HG03108 (cell line): ENCODE measurements at regions not wholly inside any gene's neighbourhood (a gene's known extent, or its start where the extent isn't known, plus 50 kb on each side); places are given as distances from the start of the nearest gene placed in this dataset.
"Not testable (repeated sequence)": the region's sequence is repeated elsewhere in the genome, so short reads cannot be mapped to it uniquely, and the experiment has no call there.

Experiments used
- ATAC-seq: cut with Tn5 transposase; IDR thresholded peaks from one replicate; pipeline ENCODE4 v1.9.1; 2021; ENCODE audit warnings: moderate library complexity; ENCODE audit not compliant: unreplicated experiment

- no peak for ATAC-seq
Measured at GRCh38 chr1:81547261-81547911, 253.3 kb upstream of the ADGRL2 start.

- no peak for ATAC-seq
Measured at GRCh38 chr1:81545734-81546133, 255.0 kb upstream of the ADGRL2 start.

- ATAC-seq = no peak
Measured at GRCh38 chr1:81543764-81544163, 257.0 kb upstream of the ADGRL2 start.

DNA sequence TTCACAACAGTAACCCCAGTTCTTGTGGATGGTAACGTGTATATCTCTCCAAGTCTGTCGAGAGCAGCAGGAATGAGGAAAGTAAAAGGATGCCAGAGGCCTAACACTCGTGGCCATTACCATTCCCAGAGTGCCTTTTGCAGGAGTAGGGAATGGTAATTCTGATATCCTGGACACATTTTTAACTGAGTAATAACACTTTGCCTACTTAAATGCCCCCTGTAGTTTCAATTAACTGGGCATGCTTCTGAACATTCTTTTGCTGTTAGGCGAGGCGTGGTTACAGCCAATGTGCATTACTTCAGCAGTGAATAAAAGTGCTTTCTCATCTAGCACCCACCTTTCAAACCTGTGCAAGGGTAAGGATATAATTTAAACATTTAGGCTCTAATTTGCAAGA lies 258.5 kb upstream of the ADGRL2 start:
- no peak for ATAC-seq

GRCh38 chr1:81540216-81540615 lies 260.5 kb upstream of the ADGRL2 start:
- no peak for ATAC-seq

DNA sequence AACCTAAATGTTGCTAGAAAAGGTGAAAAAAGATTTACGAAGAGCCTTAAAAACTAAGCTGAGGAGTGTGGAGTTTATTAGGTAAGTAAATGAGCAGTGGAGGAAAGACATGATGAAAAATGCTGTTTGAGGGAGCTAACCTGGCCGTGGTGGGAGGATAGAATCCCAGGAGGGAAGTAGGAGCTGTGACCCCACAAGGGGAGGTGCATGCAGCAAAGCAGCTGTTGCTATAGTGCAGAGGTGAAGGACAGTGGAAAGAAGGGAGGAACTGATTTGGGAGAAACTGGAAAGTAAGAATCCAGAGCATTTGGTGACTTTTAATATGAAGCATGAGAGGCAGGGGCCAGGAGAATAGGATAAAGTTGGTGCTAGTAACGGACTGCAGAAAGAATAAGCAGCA lies 271.7 kb upstream of the ADGRL2 start:
- ATAC-seq = no peak

GRCh38 chr1:81525085-81525484 lies 275.6 kb upstream of the ADGRL2 start:
- no peak for ATAC-seq

GRCh38 chr1:81519987-81520386 lies 280.7 kb upstream of the ADGRL2 start:
- no peak for ATAC-seq

DNA sequence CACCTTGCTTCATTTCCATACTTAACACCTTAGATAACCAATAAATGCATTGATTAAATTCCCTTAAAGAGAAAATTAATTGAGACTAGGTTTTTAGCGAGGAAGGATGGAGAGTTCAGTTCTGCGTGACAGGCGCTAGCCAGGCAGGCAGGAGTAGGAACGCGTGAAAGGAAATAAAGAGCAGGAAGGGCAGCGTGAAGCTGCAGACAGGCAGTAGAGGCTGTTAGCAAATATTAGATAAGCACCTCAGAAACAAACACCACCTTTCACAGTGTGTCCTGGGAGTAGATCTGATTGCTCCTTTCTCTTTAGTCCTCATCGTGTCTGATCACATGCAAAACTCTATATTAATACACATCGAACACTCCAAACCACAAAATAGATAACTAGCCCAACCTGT lies 282.7 kb upstream of the ADGRL2 start:
- no peak for ATAC-seq

- ATAC-seq = no peak
Measured at GRCh38 chr1:81513796-81514354, 286.9 kb upstream of the ADGRL2 start.

GRCh38 chr1:81512252-81513003 lies 288.3 kb upstream of the ADGRL2 start:
- ATAC-seq = no peak

DNA sequence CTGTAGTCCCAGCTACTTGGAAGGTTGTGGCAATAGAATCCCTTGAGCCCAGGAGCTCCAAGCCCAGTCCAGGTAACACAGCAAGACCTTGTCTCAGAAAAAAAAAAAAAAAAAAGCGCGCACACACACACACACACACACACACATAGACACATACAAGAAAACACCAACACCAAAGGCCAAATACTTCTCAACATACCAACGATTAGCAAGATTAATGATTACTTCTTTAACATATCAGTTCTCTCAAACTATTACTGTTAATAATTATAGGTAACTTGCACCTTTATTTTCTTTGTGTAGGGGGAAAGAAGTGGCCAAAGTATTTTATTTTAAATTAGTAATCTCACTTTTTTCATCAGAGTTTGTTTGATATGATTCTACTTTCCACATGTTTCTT lies 289.5 kb upstream of the ADGRL2 start:
- ATAC-seq = no peak

- no peak for ATAC-seq
Measured at GRCh38 chr1:81510701-81511100, 290.0 kb upstream of the ADGRL2 start.

- no peak for ATAC-seq
Measured at GRCh38 chr1:81509594-81509993, 291.1 kb upstream of the ADGRL2 start.

- no peak for ATAC-seq
Measured at GRCh38 chr1:81506699-81507098, 294.0 kb upstream of the ADGRL2 start.

- ATAC-seq = peak; percentile 96
Measured at GRCh38 chr1:81505831-81506230, 294.9 kb upstream of the ADGRL2 start.

- ATAC-seq = not testable (repeated sequence)
Measured at GRCh38 chr1:81504820-81505219, 295.9 kb upstream of the ADGRL2 start.

DNA sequence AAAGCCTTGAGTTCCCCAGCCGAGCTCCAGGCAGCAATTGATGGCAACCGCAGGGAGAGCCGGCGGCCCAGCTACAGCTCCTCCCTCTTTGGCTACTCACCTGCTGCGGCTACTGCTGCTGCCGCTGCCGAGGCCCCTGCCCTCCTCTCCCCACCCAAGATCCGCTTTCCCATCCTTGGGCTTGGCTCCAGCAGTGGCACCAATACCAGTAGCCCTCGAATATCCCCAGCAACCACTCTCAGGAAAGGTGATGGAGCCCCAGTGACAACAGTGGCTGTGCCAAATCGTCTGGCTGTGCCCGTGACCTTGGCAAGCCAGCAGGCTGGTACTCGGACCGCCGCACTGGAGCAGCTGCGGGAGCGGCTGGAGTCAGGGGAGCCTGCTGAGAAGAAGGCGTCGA lies 298.0 kb upstream of the ADGRL2 start:
- not testable (repeated sequence) for ATAC-seq

DNA sequence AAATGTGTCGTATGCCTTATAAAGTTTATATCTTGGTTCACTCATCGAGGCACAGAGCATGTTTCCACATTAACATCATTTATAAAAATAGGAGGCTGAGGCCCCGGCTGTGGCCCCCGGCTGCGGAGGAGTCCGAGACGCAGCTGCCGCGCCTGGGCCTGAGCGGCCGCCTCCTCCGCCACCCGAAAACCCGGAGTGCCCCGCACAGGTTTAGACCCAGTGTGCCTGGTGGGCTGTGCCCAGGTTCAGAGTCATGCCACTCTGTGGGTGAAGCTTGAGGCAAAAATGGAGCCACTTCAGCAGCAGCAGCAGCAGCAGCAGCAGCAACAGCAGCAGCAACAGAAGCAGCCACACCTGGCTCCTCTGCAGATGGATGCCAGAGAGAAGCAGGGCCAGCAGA lies 299.2 kb upstream of the ADGRL2 start:
- ATAC-seq = not testable (repeated sequence)

- ATAC-seq = no peak
Measured at GRCh38 chr1:81499487-81499886, 301.2 kb upstream of the ADGRL2 start.

GRCh38 chr1:81498471-81499462 lies 302.0 kb upstream of the ADGRL2 start:
- ATAC-seq = no peak
